Esophagus (tissue), 2 donors: ENCODE measurements at regions not wholly inside any gene's neighbourhood (a gene's known extent, or its start where the extent isn't known, plus 50 kb on each side); places are given as distances from the start of the nearest gene placed in this dataset.

Experiments used
- H3K27ac ChIP-seq, 2 donors: one replicate each; pipeline ENCODE4 v1.5.1; 2013; ENCODE audit warnings: low read depth in 2 of 2, mild to moderate bottlenecking in 2 of 2, inconsistent platforms in 1 of 2, low read length in 1 of 2, moderate library complexity in 1 of 2
- H3K27me3 ChIP-seq, 2 donors: one replicate each; pipeline ENCODE4 v1.6.1; 2013; ENCODE audit warnings: low read length in 2 of 2, control low read depth in 1 of 2, mild to moderate bottlenecking in 1 of 2; ENCODE audit not compliant: insufficient read depth in 2 of 2, control insufficient read depth in 1 of 2
- H3K36me3 ChIP-seq, 2 donors: one replicate each; pipeline ENCODE4 v1.6.1; 2013; ENCODE audit warnings: low read length in 1 of 2; ENCODE audit not compliant: control insufficient read depth in 2 of 2, insufficient read depth in 2 of 2
- H3K4me1 ChIP-seq, 2 donors: one replicate each; pipeline ENCODE4 v1.6.1; 2013; ENCODE audit warnings: low read length in 1 of 2; ENCODE audit not compliant: control insufficient read depth in 2 of 2, insufficient read depth in 2 of 2
- H3K4me3 ChIP-seq, 2 donors: one replicate each; pipeline ENCODE4 v1.5.1; 2013; ENCODE audit warnings: low read length in 2 of 2, mild to moderate bottlenecking in 2 of 2, low read depth in 1 of 2, moderate library complexity in 1 of 2
- H3K9me3 ChIP-seq, 2 donors: one replicate each; pipeline ENCODE4 v1.6.1; 2013; ENCODE audit warnings: mild to moderate bottlenecking in 2 of 2, low read depth in 1 of 2, low read length in 1 of 2, moderate library complexity in 1 of 2; ENCODE audit not compliant: control insufficient read depth in 2 of 2, insufficient read depth in 1 of 2
- WGBS, 2 donors: extraction: QIAGEN DNeasy Blood & Tissue Kit; methylation state at CpG; one replicate each; pipeline ENCODE4 v1.1.7; 2013; 5-methylcytosine and 5-hydroxymethylcytosine counted together
- donor health status: healthy with polysubstance abuse.
- donor health status: Bipolar disorder and iron deficiency.

GRCh38 chr2:150581717-150582472 is 94.4 kb upstream of the RND3 start:
- H3K27ac ChIP-seq, result no peak overlapping the region
- 63 to 64% methylated on average over 5 of the region's 5 CpGs for WGBS, 2 donors
- H3K27me3 ChIP-seq, result no peaks in the 10 kb centered on the region
- H3K4me1 ChIP-seq, result no peaks in the 10 kb centered on the region
- peaks cover 3 to 6% of the 10 kb centered on the region in 2 donors for H3K9me3 ChIP-seq
- no peak overlapping the region for H3K4me3 ChIP-seq
- H3K36me3 ChIP-seq, result no peaks in the 10 kb centered on the region

- Histone ChIP-seq H3K4me1 (no peaks in the 10 kb centered on the region), H3K4me3 (no peak overlapping the region), H3K9me3 (peaks cover 3 to 6% of the 10 kb centered on the region in 2 donors), H3K27me3 (no peaks in the 10 kb centered on the region), H3K36me3 (no peaks in the 10 kb centered on the region), H3K27ac (no peak overlapping the region)
- WGBS, 2 donors, result 94 to 100% methylated on average over 2 of the region's 2 CpGs
Observed at GRCh38 chr2:150578481-150578880, 91.0 kb upstream of the RND3 start.

GRCh38 chr2:150575861-150576260 is 88.4 kb upstream of the RND3 start:
- 57 to 74% methylated on average over 1 of the region's 1 CpG for WGBS, 2 donors
- Histone ChIP-seq H3K36me3 (no peaks in the 10 kb centered on the region), H3K27ac (no peak overlapping the region), H3K27me3 (no peaks in the 10 kb centered on the region), H3K4me3 (no peak overlapping the region), H3K4me1 (no peaks in the 10 kb centered on the region), H3K9me3 (peaks cover 3 to 6% of the 10 kb centered on the region in 2 donors)

GRCh38 chr2:150572961-150573395 is 85.5 kb upstream of the RND3 start:
- Histone ChIP-seq H3K9me3 (no peaks in the 10 kb centered on the region), H3K36me3 (no peaks in the 10 kb centered on the region), H3K4me3 (no peak overlapping the region), H3K4me1 (no peaks in the 10 kb centered on the region), H3K27me3 (no peaks in the 10 kb centered on the region), H3K27ac (no peak overlapping the region)

DNA sequence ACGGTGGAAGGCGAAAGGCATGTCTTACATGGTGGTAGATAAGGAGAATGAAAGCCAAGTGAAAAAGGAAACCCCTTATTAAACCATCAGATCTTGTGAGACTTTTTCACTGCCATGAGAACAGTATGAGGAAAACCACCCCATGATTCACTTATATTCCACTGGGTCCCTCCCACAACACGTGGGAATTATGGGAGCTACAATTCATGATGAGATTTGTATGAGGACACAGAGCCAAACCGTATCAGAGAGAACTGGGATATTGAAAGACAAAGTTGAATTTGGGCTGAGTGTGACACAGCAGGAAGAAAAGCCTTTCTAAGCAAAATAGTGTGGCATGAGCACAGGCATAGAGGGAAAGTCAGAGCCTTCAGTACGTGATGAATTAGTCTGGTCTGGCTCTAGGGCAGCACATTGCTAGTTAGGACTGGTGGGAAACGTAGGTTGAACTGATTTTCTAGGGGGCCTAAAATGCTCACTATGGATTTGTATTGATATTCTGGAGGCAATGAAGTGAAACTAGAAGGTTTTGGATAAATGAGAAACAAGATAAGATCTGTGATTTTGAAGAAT is 84.8 kb upstream of the RND3 start:
- Histone ChIP-seq H3K4me3 (no peak overlapping the region), H3K4me1 (no peaks in the 10 kb centered on the region), H3K36me3 (no peaks in the 10 kb centered on the region), H3K27ac (peak overlapping the region in 1 of 2 donors; percentile 18), H3K9me3 (no peaks in the 10 kb centered on the region), H3K27me3 (no peaks in the 10 kb centered on the region)
- WGBS, 2 donors, result 67 to 73% methylated on average over 6 of the region's 6 CpGs

- H3K27me3 ChIP-seq, result no peaks in the 10 kb centered on the region
- H3K36me3 ChIP-seq, result no peaks in the 10 kb centered on the region
- 66 to 68% methylated on average over 1 of the region's 1 CpG for WGBS, 2 donors
- H3K4me1 ChIP-seq, result no peaks in the 10 kb centered on the region
- no peaks in the 10 kb centered on the region for H3K9me3 ChIP-seq
- H3K4me3 ChIP-seq, result no peak overlapping the region
- H3K27ac ChIP-seq, result no peak overlapping the region
Observed at GRCh38 chr2:150571121-150571520, 83.7 kb upstream of the RND3 start.

GRCh38 chr2:150570712-150571111 is 83.2 kb upstream of the RND3 start:
- Histone ChIP-seq H3K27ac (no peak overlapping the region), H3K9me3 (no peaks in the 10 kb centered on the region), H3K4me3 (no peak overlapping the region), H3K4me1 (no peaks in the 10 kb centered on the region), H3K27me3 (no peaks in the 10 kb centered on the region), H3K36me3 (no peaks in the 10 kb centered on the region)
- WGBS, 2 donors, result 52 to 61% methylated on average over 1 of the region's 1 CpG

DNA sequence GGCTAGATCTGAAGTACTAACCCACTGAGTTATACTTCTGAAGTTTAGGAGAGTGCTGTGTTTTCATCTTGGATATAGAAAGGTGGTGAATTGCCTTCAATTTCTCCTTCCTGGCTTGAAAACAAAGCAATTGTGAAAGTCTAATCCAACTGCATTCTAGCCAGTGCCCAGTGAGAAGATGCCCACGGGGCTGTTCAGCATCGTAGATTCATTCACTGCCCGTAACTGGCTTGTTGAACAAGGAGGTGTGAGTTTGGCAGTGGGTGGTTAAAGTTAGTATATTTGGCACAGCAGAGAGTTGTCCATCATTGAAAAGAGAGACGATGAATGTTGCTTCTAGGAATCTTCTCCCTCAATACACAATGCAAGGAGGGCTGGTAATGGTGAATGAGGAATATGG is 82.3 kb upstream of the RND3 start:
- no peaks in the 10 kb centered on the region for H3K9me3 ChIP-seq
- no peak overlapping the region for H3K4me3 ChIP-seq
- no peaks in the 10 kb centered on the region for H3K27me3 ChIP-seq
- H3K27ac ChIP-seq, result no peak overlapping the region
- no peaks in the 10 kb centered on the region for H3K4me1 ChIP-seq
- 59 to 66% methylated on average over 4 of the region's 4 CpGs for WGBS, 2 donors
- H3K36me3 ChIP-seq, result no peaks in the 10 kb centered on the region

DNA sequence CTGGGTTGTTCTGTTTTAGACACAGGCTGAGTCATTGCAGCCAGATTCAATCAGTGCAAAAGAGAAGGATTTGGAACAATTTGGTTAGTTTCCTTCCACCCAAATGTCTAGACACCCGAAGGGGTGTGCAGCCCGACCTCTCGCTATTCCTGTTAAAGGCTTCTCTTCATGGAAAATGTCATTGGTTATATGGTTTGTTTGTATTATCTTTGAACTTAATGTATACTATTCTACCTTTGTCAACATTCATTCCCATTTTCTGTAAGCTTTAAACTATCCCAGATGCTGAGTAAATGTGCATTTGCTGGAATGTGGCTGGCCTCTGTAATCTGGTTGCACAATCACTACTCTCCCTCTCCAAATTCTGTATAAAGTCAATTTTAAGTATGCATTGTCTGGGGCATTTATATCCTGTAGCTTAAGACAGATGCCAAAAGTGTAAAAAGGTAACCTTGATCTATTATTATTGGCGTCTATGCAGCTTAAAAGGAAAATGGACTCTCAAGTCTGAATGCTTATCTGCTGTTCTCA is 80.4 kb upstream of the RND3 start:
- WGBS, 2 donors, result 68 to 76% methylated on average over 4 of the region's 4 CpGs
- Histone ChIP-seq H3K9me3 (no peaks in the 10 kb centered on the region), H3K27ac (no peak overlapping the region), H3K36me3 (no peaks in the 10 kb centered on the region), H3K4me3 (no peak overlapping the region), H3K4me1 (no peaks in the 10 kb centered on the region), H3K27me3 (no peaks in the 10 kb centered on the region)

DNA sequence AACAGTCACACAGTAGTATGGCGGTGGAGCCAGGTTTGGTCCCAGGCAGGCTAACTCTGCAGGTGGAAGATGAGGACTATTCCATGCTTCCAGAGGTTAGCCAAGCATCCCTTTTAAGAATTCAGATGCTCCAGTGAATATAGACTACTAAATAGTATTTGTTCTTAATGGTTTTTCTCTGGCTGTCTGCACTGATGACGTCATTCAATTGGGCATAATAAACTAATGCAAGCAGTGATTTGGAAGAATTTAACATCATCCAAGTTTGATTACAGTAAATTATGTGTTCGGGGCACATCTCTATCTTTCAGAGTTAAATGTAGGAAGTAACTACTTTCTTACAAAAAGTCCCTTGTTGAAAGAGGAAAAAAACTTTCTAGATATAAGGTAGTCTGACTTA is 78.8 kb upstream of the RND3 start:
- Histone ChIP-seq H3K27ac (no peak overlapping the region), H3K9me3 (no peaks in the 10 kb centered on the region), H3K36me3 (no peaks in the 10 kb centered on the region), H3K4me3 (no peak overlapping the region), H3K27me3 (no peaks in the 10 kb centered on the region), H3K4me1 (no peaks in the 10 kb centered on the region)
- 69 to 73% methylated on average over 3 of the region's 3 CpGs for WGBS, 2 donors
